Hepatocyte (in vitro differentiated cells): ENCODE measurements at regions not wholly inside any gene's neighbourhood (a gene's known extent, or its start where the extent isn't known, plus 50 kb on each side); places are given as distances from the start of the nearest gene placed in this dataset.
"Not testable (repeated sequence)": the region's sequence is repeated elsewhere in the genome, so short reads cannot be mapped to it uniquely, and the experiment has no call there.

Source experiments
- DNase-seq: peaks from one replicate; pipeline ENCODE4 v3.0.0-alpha.2; 2016; ENCODE audit warnings: low spot score
- H2AFZ ChIP-seq: fragments of 200-600 bp; sonication (generic); 2 replicates; pipeline ENCODE4 v1.6.0; 2016; ENCODE audit warnings: antibody characterized with exemption, mild to moderate bottlenecking
- H3K27ac ChIP-seq: fragments of 200-600 bp; sonication (generic); 2 replicates; pipeline ENCODE4 v1.5.1; 2016; ENCODE audit warnings: mild to moderate bottlenecking
- H3K27me3 ChIP-seq: fragments of 200-600 bp; sonication (generic); 2 replicates; pipeline ENCODE4 v1.6.1; 2016
- H3K36me3 ChIP-seq: fragments of 200-600 bp; sonication (generic); replicated peaks from 2 replicates; pipeline ENCODE4 v1.5.1; 2016; ENCODE audit warnings: low read depth; ENCODE audit not compliant: insufficient read depth
- H3K4me1 ChIP-seq: fragments of 200-600 bp; sonication (generic); 2 replicates; pipeline ENCODE4 v1.5.1; 2016; ENCODE audit warnings: mild to moderate bottlenecking, moderate library complexity; ENCODE audit not compliant: insufficient read depth
- H3K4me2 ChIP-seq: fragments of 200-600 bp; sonication (generic); 2 replicates; pipeline ENCODE4 v1.6.0; 2016
- H3K4me3 ChIP-seq: fragments of 200-600 bp; sonication (generic); 2 replicates; pipeline ENCODE4 v1.5.1; 2016; ENCODE audit warnings: mild to moderate bottlenecking
- H3K79me2 ChIP-seq: fragments of 200-600 bp; sonication (generic); 2 replicates; pipeline ENCODE4 v1.6.0; 2017; ENCODE audit warnings: mild to moderate bottlenecking
- H3K9me2 ChIP-seq: fragments of 200-600 bp; sonication (generic); replicated peaks from 2 replicates; pipeline ENCODE4 v1.6.0; 2017; ENCODE audit warnings: mild to moderate bottlenecking; ENCODE audit not compliant: insufficient read depth
- H3K9me3 ChIP-seq: fragments of 200-600 bp; sonication (generic); 2 replicates; pipeline ENCODE4 v1.5.1; 2016; ENCODE audit warnings: low read depth, mild to moderate bottlenecking
- H4K20me1 ChIP-seq: fragments of 200-600 bp; sonication (generic); 2 replicates; pipeline ENCODE4 v1.6.0; 2016; ENCODE audit warnings: mild to moderate bottlenecking; ENCODE audit not compliant: insufficient read depth, poor library complexity, severe bottlenecking
- EZH2 ChIP-seq: fragments of 200-600 bp; sonication (generic); IDR thresholded peaks from 2 replicates; pipeline ENCODE4 v1.6.1; 2016; ENCODE audit warnings: antibody characterized with exemption, mild to moderate bottlenecking, borderline replicate concordance
- EZH2phosphoT487 ChIP-seq: fragments of 200-600 bp; sonication (generic); IDR thresholded peaks from one replicate; pipeline ENCODE4 v1.6.1; 2018; ENCODE audit warnings: antibody characterized with exemption, mild to moderate bottlenecking, low read depth, moderate library complexity; ENCODE audit not compliant: unreplicated experiment, severe bottlenecking
- WGBS: methylation state at CpG from one replicate; pipeline ENCODE4 v1.1.6; 2016; ENCODE audit warnings: low lambda C conversion rate; ENCODE audit errors: missing lambda C conversion rate; 5-methylcytosine and 5-hydroxymethylcytosine counted together
- TF ChIP-seq, protein P1 (sequence below): fragments of 200-600 bp; sonication (generic); IDR thresholded peaks from 2 replicates; pipeline ENCODE4 v1.5.1; 2016; ENCODE audit warnings: antibody characterized with exemption, mild to moderate bottlenecking; ENCODE audit not compliant: poor library complexity

DNA sequence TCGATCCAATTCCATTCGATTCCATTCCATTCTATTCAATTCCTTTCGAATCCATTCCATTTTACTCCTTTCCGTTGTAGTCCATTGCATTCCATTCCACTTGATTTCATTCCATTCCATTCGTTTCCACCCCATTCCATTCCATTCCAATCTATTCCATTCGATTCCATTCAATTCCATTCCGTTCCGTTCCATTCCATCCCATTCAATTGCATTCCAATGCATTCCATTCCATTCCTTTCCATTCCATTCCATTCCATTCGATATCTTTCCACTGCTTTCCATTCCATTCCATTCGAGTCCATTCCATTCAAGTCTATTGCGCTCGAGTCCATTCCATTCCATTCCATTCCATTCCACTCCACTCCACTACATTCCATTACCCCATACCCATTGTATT lies 2568.7 kb upstream of the TPTE start:
- Histone ChIP-seq H3K4me3 (no peak overlapping the region), H3K27me3 (no peaks in the 10 kb centered on the region), H3K79me2 (no peaks in the 10 kb centered on the region), H3K4me2 (no peak overlapping the region), H3K4me1 (no peaks in the 10 kb centered on the region), H3K9me3 (peaks cover 82% of the 10 kb centered on the region), H3K27ac (no peak overlapping the region), H3K9me2 (no peaks in the 10 kb centered on the region), H3K36me3 (no peaks in the 10 kb centered on the region), H2AFZ (no peak overlapping the region), H4K20me1 (no peaks in the 10 kb centered on the region)
- 74% methylated on average over 12 of the region's 12 CpGs for WGBS
- DNase-seq = no peak
- TF ChIP-seq EZH2 (no peak), EZH2phosphoT487 (no peak)
- TF ChIP-seq, protein P1, sequence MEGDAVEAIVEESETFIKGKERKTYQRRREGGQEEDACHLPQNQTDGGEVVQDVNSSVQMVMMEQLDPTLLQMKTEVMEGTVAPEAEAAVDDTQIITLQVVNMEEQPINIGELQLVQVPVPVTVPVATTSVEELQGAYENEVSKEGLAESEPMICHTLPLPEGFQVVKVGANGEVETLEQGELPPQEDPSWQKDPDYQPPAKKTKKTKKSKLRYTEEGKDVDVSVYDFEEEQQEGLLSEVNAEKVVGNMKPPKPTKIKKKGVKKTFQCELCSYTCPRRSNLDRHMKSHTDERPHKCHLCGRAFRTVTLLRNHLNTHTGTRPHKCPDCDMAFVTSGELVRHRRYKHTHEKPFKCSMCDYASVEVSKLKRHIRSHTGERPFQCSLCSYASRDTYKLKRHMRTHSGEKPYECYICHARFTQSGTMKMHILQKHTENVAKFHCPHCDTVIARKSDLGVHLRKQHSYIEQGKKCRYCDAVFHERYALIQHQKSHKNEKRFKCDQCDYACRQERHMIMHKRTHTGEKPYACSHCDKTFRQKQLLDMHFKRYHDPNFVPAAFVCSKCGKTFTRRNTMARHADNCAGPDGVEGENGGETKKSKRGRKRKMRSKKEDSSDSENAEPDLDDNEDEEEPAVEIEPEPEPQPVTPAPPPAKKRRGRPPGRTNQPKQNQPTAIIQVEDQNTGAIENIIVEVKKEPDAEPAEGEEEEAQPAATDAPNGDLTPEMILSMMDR = no peak

- H3K9me3 ChIP-seq = peaks cover 82% of the 10 kb centered on the region
- DNase-seq = no peak
Observed at GRCh38 chr21:7953058-7953457, 2568.3 kb upstream of the TPTE start.

DNA sequence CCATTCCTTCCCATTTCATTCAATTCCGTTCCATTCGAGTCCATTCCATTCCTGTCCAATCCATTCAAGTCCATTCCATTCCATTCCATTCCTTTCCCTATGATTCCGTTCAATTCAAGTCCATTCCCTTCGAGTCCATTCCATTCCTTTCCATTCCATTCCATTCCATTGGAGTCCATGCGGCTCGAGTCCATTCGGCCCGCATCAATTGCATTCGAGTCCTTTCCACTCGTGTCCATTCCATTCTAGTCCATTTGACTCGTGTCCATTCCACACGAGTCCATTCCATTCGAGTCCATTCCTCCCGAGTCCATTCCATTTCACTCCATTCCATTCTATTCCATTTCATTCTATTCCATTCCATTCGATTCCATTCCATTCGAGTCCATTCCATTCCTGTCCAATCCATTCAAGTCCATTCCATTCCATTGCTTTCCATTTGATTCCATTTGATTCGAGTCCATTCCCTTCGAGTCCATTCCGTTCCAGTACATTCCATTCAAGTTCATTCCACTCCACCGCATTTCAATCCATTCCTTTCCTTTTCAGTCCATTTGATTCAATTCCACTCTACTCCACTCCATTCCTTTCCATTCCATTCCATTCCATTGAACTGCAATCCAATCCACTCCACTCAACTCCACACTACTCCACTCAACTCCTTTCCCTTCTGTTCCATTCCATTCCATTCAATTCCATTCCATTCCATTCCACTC lies 2565.9 kb upstream of the TPTE start:
- H3K79me2 ChIP-seq, H4K20me1 ChIP-seq, H3K4me3 ChIP-seq, H3K27me3 ChIP-seq, H3K4me2 ChIP-seq, H3K27ac ChIP-seq, H3K9me2 ChIP-seq, H2AFZ ChIP-seq, H3K36me3 ChIP-seq, H3K4me1 ChIP-seq, DNase-seq: not testable (repeated sequence)
- WGBS = 83% methylated on average over 20 of the region's 20 CpGs
- H3K9me3 ChIP-seq = peaks cover 73% of the 10 kb centered on the region

More at GRCh38 chr21:7953058-7953457, 2568.3 kb upstream of the TPTE start:
- no peaks in the 10 kb centered on the region for H3K9me2 ChIP-seq
- H2AFZ ChIP-seq = no peak overlapping the region
- 69% methylated on average over 2 of the region's 2 CpGs for WGBS
- no peaks in the 10 kb centered on the region for H3K4me1 ChIP-seq
- H3K79me2 ChIP-seq = no peaks in the 10 kb centered on the region
- no peaks in the 10 kb centered on the region for H3K27me3 ChIP-seq
- H3K36me3 ChIP-seq = no peaks in the 10 kb centered on the region
- no peak overlapping the region for H3K4me2 ChIP-seq
- no peaks in the 10 kb centered on the region for H4K20me1 ChIP-seq
- H3K4me3 ChIP-seq = no peak overlapping the region
- no peak overlapping the region for H3K27ac ChIP-seq
- TF ChIP-seq EZH2phosphoT487 = no peak
- TF ChIP-seq, protein P1 = no peak
- TF ChIP-seq EZH2 = no peak

DNA sequence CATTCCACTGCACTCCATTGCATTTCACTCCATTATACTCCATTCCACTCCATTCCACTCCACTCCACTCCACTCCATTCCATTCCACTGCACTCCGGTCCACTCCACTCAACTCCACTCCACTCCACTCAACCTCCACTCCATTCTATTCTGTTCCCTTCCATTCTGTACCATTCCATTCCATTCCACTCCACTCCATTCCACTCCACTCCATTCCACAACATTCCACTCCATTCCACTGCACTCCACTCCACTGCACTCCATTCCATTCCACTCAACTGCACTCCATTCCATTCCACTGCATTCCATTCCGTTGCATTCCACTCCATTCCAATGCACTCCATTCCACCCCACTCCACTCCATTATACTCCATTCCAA lies 2565.3 kb upstream of the TPTE start:
- H3K27ac ChIP-seq, H2AFZ ChIP-seq, H3K4me2 ChIP-seq, H3K27me3 ChIP-seq, DNase-seq, H4K20me1 ChIP-seq, H3K36me3 ChIP-seq, H3K4me1 ChIP-seq, H3K9me2 ChIP-seq, H3K79me2 ChIP-seq, H3K4me3 ChIP-seq: not testable (repeated sequence)
- peaks cover 72% of the 10 kb centered on the region for H3K9me3 ChIP-seq
- WGBS = 46% methylated on average over 2 of the region's 2 CpGs

- H3K4me3 ChIP-seq, H3K27me3 ChIP-seq, H3K79me2 ChIP-seq, H3K9me2 ChIP-seq, H2AFZ ChIP-seq, DNase-seq, H4K20me1 ChIP-seq, H3K27ac ChIP-seq, H3K4me2 ChIP-seq, H3K4me1 ChIP-seq, H3K36me3 ChIP-seq: not testable (repeated sequence)
- WGBS = 62% methylated on average over 5 of the region's 5 CpGs
- peaks cover 74% of the 10 kb centered on the region for H3K9me3 ChIP-seq
Observed at GRCh38 chr21:7956998-7957712, 2564.2 kb upstream of the TPTE start.
